Stimulated activated CD4-positive, alpha-beta T cell treated with anti-CD3 and anti-CD28 coated beads, TNF-alpha, amount 100 ng/mL, for 24 hours (primary cell): ENCODE measurements at regions not wholly inside any gene's neighbourhood (a gene's known extent, or its start where the extent isn't known, plus 50 kb on each side); places are given as distances from the start of the nearest gene placed in this dataset.
"Not testable (repeated sequence)": the region's sequence is repeated elsewhere in the genome, so short reads cannot be mapped to it uniquely, and the experiment has no call there.

ENCODE experiments used
- DNase-seq, 3 experiments: peaks; one replicate each; pipeline ENCODE4 v3.0.0-alpha.2; 2020; ENCODE audit warnings: low read depth in 3 of 3

DNA sequence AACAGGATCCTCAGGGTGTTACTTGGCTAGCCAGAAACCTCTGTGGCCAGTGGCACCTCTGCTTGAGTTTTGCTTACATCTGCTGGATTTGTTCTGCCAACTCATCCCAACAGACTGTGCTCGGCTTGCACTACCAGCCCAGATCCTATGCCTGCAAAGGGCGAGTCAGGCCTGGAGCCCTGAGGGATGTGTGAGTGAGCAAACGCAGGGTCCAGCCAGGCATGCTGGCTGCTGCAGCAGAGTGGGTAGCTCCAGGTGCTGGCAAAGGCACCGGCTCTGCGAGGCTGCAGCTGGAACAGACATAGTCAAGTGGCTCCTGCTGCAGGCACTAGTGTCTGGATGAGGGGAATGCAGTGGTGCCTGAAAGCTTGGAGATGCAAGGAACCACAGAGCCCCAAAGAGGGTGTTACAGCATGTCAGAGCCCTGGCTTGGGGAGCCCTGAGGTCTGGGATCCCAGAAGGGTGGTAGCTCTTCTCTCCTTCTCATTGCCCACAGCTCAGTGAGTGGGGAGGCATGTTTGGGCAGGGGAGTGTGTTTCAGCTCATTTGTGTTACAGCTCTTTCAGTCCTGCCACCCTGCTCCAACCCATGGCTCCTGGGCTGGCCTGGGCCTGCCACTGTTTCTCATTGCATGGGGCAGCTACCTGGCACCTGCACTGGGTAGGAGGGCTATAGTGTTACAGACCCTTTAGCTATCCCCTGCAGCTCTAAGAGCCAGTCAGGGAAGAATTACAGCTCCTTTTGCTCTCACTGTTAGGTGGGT is 332.6 kb downstream of the TAF11L14 start:
- no peak for DNase-seq

DNA sequence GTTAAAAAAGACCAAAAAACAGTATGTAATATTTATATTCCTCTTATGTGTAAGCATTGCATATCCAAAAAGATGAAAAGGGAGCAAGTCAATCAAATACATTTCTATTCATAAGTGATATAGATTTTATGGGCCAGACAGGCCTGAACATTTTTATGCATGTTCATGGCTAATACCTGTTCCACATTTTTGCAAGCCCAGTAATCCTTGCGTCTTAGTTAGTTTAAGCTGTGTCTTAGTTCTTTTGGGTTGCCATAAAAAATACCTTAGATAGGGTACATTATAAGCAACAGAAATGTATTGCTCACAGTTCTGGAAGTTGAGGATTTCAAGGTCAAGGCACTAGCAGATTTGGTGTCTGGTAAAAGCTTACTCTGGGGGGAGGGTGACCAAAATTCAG is 342.1 kb downstream of the TAF11L14 start:
- no peak for DNase-seq

DNA sequence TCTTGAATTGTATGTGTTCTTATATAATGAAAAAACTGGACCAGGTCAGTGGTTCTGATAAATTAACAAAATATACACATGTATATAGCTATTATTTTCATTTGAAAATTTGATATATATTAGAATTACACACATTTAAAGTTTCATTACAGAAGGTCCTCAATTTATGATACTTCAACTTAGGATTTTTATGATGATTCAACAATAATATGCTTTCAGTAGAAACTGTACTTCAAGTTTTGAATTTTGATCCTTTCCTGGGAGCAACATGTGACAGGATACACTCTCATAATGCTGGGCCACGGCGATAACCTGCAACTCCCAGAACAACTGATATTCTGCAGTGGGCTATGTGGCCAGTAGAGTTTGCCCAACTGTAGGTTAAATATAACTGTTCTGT is 344.7 kb downstream of the TAF11L14 start:
- no peak for DNase-seq

DNA sequence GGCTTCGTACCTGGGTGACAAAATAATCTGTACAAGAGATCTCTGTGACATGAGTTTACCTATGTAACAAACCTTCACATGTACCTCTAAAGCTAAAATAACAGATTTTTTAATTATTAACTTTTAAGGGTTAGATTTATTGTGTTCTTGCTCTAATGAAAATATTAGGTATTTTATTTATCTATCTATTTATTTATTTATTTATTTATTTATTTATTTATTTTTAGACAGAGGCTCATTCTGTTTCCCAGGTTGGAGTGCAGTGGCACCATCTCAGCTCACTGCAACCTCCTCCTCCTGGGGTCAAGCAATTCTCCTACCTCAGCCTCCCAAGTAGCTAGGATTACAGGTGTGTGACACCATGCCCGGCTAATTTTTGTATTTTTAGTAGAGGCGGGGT is 348.4 kb downstream of the TAF11L14 start:
- not testable (repeated sequence) for DNase-seq

DNA sequence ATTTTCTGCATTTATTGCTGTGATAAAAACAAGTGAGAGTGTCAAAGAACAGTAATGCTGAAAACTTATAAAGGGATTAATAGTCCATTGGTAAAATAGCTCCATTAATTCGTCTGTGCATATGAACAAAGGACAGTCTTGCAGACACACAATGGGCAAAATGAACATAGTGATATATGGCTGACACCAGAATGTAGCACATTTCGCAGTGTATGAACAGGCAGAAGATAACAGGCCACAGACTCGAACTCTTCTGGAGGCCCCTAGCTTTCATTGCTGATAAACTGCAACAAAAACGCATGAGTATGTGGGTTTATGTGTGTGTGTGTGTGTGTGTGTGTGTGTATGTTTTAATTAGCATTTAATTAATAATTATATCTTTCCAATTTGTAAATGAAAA is 354.8 kb downstream of the TAF11L14 start:
- DNase-seq, result no peak

DNA sequence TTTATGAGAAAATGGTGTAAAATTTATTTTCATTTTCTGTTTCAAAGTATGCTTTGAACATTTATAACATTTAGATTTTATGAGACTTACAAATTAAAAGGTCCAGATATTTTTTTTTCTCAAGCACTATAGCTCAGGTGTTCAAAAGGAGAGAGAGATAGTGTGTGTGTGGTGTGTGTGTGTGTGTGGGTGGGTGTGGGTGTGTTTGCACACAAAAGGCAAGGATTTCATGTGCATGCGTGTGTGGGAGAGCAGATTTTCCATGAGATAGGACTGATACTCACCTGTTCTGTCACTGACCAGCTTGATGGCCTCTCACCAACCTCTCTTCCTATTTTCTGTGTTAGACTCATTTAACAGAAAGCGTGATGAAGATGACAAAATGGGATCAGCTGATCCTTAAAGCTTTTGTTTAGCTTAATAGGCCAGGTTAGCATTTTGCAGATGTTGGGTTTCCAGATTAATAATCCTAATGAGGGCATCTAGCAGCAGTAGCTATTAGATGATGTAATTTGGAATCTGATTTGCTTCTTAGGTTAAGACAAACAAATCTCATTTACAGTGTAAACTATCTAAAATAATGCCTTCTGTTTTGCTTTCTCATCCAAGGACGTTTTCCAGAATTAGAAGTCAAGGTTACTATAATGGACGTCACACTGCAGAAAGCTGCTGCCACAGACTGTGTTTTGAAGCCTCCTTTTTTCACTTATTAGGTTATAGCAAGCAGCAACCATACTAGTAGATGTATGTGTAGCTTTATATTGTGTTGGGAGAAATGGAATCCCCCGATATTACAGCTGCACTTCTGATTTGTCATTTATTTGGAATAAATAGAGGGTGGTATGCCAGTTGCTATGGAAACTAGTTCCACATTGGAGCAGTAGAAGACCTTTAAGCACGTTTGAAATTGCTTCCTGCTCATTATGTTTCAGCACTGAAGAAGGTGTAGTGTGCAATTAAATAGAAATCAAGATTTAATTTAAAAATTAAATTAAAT is 355.6 kb downstream of the TAF11L14 start:
- DNase-seq, result no peak

DNA sequence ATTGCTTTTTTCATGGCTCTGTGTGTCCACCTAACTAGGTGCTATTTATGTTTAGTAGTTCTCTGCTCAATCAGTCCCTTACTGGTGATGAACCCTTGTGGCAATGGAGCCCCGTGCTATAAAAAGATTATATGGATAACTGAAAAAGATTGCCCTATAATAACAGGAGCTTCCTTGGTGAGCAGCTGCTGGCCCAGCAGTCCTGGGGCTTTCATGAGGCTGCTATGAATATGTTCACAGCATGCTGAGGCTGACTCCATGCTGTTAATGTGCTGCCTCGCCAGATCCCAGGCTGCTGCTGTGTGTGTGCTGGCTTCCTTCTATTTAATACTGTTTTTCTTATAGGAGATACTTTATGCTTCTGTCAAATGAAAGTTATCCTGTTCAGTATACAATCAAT is 357.5 kb downstream of the TAF11L14 start:
- DNase-seq, result no peak

DNA sequence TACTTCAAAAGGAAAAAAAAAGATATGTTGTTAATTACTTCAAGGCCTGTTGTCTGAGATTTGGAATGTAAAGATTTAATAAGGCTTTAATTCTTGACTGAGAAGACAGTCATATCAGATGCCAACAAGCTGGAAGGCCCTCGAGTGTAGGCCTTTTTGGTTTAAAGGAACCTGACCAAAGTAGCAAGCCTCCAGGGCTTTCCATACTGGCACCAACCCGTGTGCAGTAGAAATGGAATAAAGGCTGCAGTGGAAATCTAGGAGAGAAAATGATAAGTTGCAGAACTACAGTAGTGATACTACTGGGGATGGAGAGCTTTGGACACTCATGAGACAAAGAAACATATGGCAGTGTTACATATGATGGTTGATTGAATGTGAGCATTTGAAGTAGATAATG is 358.0 kb downstream of the TAF11L14 start:
- no peak for DNase-seq

DNA sequence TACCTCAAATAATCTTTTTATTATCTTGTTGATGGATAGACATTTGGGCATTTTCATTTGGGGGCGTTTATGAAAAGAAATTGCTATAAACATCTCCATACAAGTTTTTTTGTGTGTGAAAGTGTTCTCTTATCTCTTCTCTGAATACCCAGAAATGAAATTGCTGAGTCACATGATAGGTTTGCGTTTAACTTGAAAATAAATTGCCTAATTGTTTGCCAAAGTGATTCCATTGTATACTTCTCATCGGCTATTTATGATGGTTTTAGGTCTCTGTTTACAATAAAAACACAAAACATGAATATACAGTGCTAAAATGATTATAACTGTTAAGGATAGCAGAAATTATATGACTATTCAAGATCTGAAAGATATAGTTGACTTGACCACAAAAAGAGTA is 361.7 kb downstream of the TAF11L14 start:
- no peak for DNase-seq

DNA sequence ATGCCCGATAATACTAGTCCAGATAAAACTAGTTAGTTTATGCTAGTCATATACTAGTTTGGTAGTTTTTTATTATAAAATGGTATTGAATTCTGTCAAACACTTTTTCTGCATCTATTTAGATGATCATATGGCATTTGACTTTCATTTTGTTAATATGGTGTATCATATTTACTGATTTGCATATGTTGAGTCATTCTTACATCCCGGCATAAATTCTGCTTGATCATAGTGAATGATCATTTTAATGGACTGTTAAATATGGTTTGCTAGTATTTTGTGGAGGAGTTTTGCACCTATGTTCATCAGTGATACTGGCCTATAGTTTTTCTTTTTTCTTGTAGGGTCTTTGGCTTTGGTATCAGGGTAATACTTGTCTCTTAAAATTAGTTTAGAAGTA is 365.6 kb downstream of the TAF11L14 start:
- DNase-seq, result no peak

DNA sequence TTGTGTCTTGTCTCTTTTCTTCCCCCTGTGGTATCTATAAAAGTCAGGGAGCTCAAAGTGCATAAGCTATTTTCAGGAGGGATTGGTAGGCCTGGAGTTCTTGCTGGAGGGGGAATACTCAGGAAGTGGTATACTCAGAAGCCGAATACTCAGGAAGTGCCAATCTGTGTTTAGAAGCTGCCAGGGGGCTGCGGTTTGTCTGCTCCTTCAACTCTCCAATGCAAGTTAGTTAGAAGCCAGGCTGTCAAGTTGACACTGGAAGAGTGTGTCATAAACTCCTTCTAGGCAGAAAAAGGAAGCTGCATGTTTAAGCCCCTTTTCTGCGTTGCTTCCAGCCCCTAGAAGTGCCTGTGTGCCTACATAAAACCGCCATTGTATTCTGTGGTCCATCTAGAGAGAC is 366.5 kb downstream of the TAF11L14 start:
- DNase-seq, result no peak

DNA sequence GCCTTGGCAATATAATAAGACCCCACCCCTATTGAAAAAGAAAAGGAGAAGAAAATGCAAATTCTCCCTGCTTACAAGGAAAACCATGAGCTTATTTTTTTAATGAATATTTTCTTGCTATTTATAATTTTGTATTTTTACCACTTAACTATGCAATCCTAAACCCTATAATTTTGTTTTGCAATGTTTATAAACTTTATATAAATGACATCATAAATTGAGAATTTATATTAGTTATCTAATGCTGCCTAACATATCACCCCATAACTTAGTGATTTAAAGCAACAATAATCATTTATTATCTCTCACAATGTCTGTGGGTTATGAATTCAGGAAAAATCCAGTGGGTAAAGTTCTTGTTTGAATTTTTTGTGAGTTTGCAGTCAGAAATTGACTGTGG is 369.1 kb downstream of the TAF11L14 start:
- no peak for DNase-seq

DNA sequence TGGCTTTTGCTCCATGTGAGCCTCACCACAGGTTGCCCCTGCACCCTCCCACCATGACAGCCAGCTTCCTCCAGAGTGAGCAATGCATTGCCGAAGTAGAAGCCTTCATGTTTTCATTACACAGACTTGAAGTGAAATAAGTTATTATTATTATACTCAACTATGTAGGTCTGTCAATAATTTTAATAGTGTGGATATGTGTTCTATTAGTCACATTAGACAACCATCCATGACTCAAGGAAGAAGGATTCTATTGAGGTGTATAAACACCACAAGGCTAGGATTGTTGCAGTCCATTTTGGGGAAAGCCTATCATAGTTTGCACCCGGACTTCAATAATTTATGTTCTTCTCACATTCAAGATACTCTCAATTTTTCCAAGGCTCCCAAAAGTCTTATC is 369.5 kb downstream of the TAF11L14 start:
- no peak for DNase-seq

DNA sequence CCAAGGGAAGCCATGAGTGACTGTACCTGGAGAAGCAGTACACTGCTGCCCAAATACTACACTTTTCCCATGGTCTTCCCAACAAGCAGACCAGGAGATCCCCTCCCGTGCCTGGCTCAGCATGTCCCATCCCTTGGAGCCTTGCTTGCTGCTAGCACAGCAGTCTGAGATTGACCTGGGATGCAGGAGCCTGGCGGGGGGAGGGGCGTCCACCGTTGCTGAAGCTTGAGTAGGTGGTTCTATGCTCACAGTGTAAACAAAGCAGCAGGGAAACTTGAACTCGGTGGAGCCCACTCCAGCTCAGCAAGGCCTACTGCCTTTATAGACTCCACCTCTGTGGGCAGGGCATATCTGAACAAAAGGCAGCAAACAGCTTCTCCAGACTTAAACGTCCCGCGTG is 372.0 kb downstream of the TAF11L14 start:
- not testable (repeated sequence) for DNase-seq

DNA sequence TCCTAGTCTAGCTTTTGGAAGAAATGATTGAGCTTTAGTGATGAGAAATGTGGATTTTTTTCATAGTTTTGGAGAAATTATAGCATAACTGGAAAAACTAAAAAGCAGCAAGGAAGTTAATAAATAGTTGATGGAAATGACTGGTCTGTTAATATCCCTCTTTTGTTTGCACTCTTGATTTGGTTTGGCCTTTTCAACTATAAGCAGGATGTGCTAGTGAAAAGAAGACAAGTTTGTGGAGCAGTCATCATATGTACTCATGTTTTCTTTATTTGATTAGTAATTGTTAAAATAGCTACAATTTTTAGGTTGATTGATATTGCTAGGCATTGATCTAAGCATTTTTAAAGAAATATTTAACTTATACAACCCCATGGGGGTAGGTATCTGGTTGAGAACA is 374.7 kb downstream of the TAF11L14 start:
- no peak for DNase-seq

DNA sequence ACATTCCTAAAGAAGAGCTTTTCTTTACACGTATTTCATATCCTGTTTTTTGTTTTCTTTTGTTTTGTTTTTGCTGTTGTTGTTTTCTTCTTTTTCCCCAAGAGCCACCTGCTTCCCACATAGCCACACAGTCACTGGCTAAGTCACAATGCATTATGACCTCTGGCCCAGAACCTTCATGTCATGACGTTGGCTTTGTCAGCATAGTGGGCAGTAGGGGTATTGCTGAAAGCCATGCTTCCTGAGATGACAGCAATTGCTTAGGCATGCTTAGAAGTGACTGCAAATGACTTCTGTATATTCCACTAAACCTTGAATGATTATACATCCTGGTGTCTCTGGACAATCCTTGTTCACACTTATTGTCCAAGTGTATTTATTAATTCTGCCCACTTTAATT is 375.8 kb downstream of the TAF11L14 start:
- no peak for DNase-seq

DNA sequence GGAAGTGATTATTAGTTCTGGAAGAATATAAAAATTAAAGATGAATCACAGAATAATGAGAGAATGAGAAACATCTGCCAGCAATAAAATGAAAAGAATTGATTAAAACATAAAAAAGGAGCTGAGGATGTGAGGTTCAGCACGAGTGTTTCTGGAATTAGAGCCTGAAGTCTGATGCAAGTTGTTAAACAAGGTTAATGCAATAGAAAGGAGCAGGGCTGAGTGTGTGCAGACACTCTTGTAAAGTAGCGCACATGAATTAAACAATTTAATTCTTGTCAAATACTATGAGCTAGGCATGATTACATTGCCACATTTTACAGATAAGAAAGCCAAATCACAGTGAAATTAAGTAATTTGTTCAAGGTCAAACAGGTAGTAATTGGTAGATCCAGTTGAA is 384.2 kb downstream of the TAF11L14 start:
- no peak for DNase-seq

DNA sequence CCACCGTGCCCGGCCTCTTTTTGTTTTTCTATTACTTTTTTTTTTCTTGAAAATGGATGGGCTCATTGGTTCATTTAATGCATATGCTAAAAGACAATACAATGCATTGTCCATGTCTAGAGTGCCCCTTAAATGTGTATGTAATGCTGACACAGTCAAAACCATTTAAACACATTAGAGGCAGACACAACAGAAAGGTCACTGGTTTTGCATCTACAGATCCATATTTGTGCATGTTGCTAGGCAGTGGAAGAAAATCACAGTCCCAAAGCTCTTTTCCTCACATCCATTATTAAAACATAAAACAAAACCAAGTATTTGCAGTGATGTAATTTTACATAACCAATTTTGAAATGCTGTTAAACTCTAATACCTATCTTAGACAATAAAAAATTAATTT is 389.0 kb downstream of the TAF11L14 start:
- no peak for DNase-seq

DNA sequence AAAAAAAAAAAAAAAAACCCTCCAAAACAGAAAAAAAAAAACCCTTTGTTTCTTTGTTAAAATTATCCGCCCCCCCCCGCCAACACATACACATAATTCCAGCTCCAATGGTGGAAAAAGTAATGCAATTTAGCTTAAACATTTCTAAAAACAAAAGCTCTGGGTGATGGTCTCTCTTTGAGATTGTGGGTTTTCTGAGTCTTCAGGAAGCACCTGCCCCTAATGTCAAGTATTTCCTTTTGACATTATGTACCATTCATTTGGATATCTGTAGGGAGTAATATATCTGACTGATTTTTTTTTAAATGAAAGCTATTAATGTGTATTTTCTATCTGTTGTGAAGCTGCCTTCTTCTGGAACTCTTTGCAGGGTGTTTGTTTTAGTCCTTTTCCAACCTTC is 389.7 kb downstream of the TAF11L14 start:
- no peak for DNase-seq

DNA sequence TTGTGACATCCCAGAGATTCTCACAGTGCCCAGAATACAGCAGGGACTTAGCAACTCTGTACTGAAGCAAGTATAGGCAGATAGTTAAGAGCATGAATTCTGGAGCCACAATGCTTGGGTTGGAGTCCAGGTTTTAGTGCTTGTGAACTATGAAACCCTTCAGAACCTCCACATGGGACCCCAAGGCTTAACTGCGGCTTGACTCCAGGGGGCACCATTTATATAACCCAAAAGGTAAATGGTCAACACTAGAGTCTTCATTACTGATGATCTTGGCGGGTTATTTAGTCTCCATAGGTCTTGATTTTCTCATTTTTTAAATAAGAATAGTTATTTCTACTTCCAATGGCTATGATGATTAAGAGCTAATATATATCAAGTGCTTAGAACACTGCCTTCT is 390.3 kb downstream of the TAF11L14 start:
- DNase-seq, result no peak

DNA sequence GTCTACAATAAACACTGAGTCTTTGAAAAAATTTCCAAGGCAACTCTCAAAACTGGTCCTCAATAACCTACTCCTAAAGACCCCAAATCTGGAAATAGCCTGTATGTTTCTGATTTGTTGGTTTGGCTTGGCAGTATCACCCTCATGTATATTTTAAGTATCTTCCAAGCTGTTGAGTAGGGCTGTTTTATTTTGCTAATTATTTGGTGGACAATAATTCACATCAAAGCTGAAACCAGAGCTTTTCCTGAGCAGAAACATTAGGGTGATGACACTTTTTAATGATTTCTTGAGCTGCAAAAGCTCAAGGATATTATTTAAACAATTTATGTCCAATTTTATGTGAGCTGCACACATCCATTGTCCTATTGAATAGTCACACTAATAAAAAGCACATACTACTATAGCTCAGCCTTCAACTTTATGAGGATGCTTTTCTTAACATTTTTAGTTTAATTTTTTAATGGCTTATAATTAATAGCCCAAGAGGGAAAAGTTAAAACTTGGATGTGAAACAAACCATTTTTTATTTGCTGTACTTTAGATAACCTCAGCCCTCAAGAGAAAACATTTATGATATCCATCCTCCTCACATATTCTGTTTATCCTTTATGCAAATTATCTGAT is 393.1 kb downstream of the TAF11L14 start:
- no peak for DNase-seq

DNA sequence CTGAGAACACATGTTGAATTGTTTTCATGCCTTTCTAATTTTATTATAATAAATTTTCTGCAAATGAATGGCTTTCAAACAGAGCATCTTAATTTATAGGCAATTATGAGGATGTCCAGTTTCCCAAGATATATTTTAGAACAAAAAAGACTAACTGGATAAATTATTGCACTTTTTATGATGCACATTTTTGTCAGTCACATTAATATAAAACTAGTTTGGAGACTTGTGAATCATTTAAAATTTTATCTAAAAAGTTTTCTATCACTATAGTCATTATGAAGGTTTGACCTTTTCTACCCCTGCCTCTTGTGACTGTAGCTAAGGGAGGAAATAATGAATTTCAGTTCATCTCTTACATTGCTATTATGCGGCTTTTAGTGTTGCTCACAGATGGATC is 393.8 kb downstream of the TAF11L14 start:
- no peak for DNase-seq

DNA sequence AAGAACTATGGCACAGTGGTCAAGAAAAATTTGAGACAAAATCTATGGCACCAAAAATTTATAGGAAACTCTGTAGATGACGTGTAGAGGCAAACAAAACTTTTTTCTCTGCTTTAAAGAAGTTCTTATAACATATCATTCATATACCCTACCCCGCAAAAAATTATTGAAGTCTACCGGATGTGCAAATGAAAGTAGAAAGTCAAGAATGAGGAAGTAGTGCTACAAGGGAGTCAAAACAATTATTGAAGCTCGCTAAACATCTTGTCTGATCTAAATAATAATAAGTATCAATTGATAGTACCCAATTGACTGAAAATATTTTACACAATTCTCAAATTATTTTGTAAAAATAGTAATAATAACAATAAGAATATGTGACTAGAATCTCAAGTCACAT is 398.5 kb downstream of the TAF11L14 start:
- DNase-seq, result no peak
